ENCODE measurements at regions not wholly inside any gene's neighbourhood (a gene's known extent, or its start where the extent isn't known, plus 50 kb on each side); places are given as distances from the start of the nearest gene placed in this dataset.

DNA sequence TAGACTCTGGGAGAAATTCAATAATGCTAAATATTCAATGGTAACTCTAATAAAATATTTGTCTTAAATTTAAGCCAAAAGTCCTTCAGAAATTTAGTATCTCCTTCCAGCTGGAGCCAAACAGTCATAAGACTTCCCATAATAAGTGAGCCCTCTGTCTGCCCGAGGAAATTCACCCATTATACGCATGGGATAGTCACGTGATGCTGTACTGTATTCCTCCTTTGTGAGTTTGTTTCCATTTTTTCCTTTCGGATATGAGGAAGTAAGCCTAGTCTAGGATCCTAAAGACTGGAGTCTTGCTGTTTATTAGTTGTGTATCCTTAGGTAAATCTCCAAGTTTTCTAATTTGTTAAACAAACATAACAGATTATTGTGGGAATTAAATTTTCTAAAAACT is 110.4 kb upstream of the PLAAT1 start:
- TF ChIP-seq CTCF (IDR thresholded peaks at IDR 0.05) = no peak
- TF ChIP-seq POLR2A (IDR thresholded peaks at IDR 0.05) = no peak

Measured in adrenal gland (tissue), 5 donors.